HG02623 (cell line): ENCODE measurements at regions not wholly inside any gene's neighbourhood (a gene's known extent, or its start where the extent isn't known, plus 50 kb on each side); places are given as distances from the start of the nearest gene placed in this dataset.

Source experiments
- ATAC-seq: cut with Tn5 transposase; IDR thresholded peaks from one replicate; pipeline ENCODE4 v1.9.1; 2021; ENCODE audit warnings: moderate library complexity; ENCODE audit not compliant: unreplicated experiment

DNA sequence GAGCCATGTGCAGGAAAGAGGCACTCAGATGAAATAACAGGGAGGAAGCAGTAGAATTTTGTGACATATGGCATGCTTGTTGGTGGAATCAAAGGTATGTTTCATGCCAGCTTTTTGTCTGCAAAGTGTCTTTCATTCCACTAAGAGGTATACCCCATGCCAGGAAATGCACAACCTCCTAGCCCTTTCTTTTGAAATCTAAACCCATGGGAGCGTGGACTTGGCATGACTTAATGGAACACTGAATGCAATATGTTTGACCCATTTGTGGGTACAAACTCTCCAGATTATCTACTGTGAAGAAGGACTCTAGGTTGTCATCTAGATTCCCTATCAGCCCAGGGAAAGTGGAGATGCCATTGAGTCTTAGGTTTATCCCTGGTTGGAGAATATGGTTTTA, 338.3 kb upstream of the TEX13C start:
- no peak for ATAC-seq

DNA sequence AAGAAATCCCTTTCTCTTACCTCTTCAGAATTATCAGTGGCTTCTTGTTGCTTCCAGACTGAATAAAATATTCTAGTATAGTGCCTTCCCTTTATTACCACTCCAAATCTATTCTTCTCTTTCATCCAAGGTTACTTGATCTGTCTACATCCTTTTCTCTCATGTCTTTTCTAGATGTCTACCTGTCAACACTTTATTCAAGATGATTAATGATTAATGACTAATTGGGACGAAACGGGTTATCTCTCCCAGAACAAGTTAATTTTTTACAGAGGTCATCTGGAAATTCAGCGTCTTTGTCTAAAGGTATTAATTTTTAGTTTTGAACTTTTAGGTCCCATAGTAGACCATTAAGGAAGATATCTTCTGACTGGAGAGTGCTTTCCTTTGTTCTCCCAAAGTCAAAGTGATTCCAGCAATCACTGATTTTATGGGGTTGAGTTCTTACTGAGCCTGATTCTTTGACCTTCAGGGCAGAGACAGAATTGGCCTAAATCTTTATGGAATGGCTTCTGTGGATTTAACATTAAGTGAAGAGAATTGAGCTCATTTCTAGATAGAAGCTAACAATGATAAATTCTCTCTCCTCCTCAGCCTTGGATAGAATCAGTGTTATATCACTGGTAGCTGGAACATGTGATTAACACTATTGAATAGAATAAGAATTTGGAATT, 335.4 kb upstream of the TEX13C start:
- ATAC-seq: no peak

DNA sequence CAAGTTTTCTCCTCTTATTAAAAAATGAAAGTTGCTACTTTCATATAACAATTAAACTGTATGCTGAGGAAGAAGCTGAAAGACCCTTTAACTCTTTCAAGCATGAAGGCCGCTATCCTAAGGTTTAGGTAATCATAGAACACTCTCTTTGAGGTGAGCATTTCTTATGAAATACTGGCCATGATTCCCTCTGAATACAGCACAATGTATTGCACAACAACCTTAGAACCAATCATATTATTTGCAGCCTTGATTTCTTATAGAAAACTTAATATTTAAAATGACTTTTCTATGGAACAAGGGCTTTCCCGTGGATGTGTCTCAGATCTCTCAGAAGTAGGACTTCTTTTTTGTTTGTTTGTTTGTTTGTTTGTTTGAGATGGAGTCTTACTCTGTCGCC, 333.4 kb upstream of the TEX13C start:
- ATAC-seq: no peak

DNA sequence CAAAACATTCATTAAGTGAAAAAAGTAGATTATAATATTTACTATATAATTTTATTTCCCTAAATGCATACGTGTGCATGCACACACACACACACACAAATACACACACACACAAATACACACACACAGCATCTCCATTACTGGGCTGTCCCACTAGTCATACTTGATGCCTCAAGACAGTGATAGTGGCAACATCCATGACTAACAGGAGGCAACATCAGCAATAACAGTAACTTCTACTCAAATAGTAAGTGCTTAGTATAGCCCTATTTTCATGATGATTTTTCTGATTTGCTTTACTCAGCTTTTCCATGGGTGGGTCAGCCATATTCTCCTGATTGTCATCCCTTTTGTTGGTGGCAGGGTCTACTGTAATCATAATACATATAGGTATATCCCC, 325.9 kb upstream of the TEX13C start:
- ATAC-seq: no peak

DNA sequence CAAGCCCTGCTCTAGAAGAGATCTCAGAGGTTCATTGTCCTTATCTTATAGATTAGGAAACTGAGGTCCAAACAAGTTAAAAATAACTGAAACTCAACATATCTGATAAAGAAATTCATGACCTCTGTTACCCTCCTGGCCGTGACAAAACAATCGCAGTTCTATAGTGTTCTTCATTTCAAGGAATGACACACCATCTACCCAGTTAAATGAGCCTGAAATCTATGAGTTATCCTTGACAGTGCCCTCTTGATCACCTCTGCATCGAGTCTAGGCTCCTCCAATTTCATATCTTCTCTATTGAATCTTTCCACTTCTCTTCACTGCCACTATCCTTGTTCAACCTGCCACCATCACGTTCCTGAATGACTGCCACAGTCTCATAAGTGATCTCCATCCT, 325.3 kb upstream of the TEX13C start:
- ATAC-seq: no peak

DNA sequence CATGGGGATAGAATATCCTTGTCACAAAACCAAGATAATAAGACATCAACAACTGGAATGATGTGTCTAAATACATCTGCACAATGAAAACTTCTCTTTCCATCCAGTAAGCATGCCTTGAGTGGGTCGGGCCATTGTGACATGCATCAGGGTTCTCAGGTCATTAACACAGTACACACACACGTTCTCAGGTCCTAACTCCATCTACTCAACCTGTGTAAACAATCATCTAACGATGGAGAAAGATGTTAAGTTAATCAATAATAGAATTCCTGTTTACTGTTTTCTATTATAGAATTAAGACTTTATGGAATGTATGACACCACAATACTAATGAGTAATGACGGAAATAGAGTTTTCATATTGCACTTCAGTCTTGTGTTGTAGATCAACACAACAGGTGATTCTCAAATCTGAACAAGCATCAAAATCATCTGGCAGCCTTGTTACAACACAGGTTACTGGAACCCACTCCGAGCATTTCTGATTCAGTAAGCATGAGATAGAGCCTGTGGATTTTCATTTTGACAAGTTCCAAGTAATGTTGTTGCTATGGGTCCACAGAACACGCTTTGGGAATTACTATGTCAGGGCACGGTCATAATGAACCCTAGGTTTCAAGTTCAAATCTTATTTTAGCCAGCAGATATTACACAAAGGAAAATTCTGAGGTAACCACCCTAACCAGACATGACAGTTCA, 315.8 kb upstream of the TEX13C start:
- ATAC-seq: no peak

DNA sequence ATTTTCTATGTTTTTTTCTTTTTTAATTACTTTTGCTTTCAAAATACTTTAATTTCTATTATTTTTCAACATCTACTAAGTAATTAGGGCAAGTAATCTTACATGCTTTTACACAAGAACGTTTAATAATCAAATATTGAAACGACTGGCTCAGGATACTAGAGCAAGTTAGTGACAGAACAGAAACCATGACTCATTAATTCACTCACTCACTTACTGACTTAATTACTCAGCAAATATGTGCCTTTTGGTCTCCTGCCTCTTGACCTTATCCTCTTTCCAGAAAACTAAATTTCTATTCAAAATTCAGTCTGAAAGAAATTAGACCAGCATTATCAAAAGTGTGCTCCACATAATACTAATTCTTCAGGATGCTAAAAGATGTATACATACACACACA, 314.9 kb upstream of the TEX13C start:
- ATAC-seq: no peak

DNA sequence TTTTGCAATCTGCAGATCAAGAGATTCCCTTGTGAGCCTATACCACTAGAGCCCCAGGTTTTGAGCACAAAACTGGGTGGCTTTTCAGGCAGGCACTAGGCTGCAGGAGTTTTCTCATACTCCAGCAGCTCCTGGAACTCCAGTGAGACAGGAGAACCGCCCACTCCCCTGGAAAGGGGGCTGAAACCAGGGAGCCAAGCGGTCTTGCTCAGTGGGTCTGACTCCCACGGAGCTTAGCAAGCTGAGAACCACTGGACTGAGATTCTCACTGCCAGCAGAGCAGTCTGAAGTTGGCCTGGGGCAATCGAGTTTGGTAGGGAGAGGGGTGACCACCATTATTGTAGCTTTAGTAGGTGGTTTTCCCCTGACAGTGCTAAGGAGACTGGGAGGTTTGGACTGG, 313.8 kb upstream of the TEX13C start:
- ATAC-seq: no peak

DNA sequence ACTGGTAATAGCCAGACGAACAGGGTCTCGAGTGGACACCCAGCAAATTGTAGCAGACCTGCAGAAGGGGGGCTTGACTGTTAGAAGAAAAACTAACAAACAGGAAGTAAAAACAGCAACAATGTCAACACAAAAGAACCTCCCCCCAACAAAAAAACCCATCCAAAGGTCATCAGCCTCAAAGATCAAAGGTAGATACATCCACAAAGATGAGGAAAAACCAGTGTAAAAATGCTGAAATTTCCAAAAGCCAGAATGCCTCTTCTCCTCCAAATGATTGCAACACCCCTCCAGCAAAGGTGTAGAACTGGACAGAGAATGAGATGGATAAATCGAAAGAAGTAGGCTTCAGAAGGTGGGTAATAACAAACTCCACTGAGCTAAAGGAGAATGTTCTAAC, 313.0 kb upstream of the TEX13C start:
- no peak for ATAC-seq

DNA sequence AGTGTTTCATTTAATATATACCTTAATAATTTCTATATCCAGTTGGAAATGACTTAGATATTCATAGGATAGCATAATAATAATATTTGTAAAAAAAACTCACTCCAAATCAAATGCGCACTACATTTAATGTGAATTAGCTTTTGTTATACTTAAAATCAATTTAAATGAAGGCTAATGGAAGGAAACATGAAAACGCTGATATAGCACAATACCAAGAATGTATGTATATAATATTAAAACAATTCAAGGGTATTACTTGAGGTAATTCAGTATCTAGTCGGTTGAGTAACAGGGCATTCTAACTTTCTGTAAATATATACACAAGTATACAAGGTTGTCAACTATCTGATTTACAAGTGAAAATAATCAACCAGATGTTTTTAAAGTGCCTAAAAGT, 307.1 kb upstream of the TEX13C start:
- no peak for ATAC-seq

DNA sequence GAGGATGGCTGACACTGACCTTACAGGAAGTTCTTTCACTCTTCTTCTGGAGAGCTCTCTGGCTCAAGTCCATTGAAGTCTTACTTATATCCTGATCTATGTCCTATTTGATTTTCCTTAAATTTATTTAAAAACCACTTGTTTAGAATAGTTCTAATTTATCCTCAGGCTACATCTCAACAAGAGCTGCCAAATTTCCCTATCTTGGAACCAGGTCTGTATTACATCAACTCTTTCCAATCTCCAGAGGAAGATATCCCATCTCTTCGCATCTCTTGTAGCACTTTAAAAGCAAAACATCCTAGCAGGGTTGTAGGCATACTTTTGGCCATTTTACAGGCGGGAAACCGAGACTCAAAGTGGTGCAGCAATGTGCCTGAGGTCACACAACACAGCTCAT, 290.5 kb upstream of the TEX13C start:
- no peak for ATAC-seq
